HG02970 (cell line): ENCODE measurements at regions not wholly inside any gene's neighbourhood (a gene's known extent, or its start where the extent isn't known, plus 50 kb on each side); places are given as distances from the start of the nearest gene placed in this dataset.

ENCODE experiments used
- ATAC-seq: cut with Tn5 transposase; IDR thresholded peaks from one replicate; pipeline ENCODE4 v1.9.1; 2021; ENCODE audit warnings: mild to moderate bottlenecking, moderate library complexity, moderate number of reproducible peaks; ENCODE audit not compliant: unreplicated experiment, low FRiP score

DNA sequence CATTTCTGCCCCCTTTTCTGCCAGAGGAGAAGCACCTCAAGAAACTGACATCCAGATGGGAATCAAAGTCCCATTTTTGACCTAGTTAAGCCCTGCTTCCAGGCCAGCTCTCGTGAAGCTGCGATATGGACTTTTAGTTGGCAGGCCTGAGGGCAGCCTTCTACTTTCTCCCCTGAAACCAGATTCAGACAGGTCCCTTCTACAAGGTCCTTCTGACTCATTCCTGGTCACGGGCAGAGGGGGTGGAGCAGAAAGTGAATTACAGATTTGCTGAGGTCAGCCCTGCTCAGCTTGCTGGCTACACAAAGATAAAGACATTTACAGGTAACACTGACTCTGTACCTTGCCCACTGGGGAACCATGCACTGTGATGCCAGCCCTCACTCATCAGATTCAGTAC, 52.8 kb upstream of the TUT7 start:
- ATAC-seq: no peak

DNA sequence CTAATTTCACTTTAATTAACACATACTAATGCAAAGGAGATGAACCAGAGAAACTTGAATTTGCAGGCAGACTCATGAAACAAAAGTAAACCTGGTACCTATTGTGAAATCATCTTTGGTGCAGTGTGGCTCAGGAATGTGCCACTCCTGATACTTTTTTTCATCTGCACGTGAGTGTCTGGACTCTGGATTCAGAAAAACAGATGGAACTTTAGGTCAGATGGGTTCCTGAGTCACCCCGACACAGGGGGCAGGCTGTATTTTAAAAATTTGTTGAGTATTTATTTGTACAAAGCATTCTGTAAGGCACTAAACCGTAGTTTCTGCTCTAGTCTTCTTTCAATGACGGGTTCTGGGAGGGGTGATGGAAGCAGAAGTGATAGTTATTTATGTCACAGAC, 52.2 kb upstream of the TUT7 start:
- ATAC-seq: no peak

DNA sequence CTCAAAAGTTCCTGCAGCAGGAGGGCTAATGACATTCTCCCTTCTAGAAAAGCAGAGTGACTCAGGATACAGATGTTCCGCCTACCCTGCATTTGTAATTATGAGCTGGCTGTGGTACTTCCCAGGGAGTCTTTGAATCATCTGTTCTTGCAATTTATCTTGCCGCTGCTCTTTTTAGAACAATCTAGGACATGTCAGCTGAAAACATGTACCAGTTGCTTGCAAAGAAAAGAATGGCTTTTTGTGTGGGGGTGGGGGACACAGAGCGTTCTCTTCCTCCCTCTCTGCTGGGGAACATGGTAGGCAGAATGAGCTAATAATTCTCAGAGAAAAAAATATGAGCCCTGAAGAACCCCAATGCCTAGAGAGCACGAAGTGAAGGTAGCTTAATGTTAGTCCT, 51.7 kb upstream of the TUT7 start:
- ATAC-seq: no peak

DNA sequence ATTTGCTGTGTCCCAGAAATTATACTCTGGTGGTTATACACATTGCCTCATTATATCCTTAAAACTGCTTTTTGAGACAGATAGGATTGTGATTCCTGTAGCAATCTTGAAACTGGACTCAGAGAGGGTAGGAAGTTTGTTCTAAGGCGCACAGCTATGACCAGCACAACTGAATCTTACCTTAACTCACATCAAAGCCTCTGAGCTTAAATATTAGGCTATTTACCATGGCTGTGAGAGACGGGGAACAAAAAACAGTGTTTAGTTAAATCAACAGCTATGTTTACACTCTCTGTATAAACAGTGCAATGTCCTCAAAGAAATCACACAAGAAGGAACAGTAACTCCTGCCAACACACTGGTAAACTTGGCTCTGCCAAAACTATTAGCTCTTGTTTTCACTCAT, 50.9 kb upstream of the TUT7 start:
- ATAC-seq: no peak
